ENCODE measurements at regions not wholly inside any gene's neighbourhood (a gene's known extent, or its start where the extent isn't known, plus 50 kb on each side); places are given as distances from the start of the nearest gene placed in this dataset.
"Not testable (repeated sequence)": the region's sequence is repeated elsewhere in the genome, so short reads cannot be mapped to it uniquely, and the experiment has no call there.

- TF ChIP-seq JUND (IDR thresholded peaks at IDR 0.05; ENCODE audit: low read depth): no peak
- no peak for DNase-seq (ENCODE audit: low read depth in 1 of 2, low spot score in 1 of 2)
- in situ Hi-C loops (cut with HindIII; ENCODE audit: low pct_unique_long_range_greater_than_20kb, low sequenced_read_pairs): no loop called here
Measured at GRCh38 chr3:26915208-26915607, 292.6 kb downstream of the LRRC3B start.

GRCh38 chr3:26920646-26921478, 298.3 kb downstream of the LRRC3B start:
- no peak for DNase-seq (ENCODE audit: low read depth in 1 of 2, low spot score in 1 of 2)
- in situ Hi-C loops (cut with HindIII; ENCODE audit: low pct_unique_long_range_greater_than_20kb, low sequenced_read_pairs): no loop called here
- no peak for TF ChIP-seq JUND (IDR thresholded peaks at IDR 0.05; ENCODE audit: low read depth)

GRCh38 chr3:26931896-26932295, 309.3 kb downstream of the LRRC3B start:
- no peak for DNase-seq (ENCODE audit: low read depth in 1 of 2, low spot score in 1 of 2)
- no peak for TF ChIP-seq JUND (IDR thresholded peaks at IDR 0.05; ENCODE audit: low read depth)
- in situ Hi-C loops (cut with HindIII; ENCODE audit: low pct_unique_long_range_greater_than_20kb, low sequenced_read_pairs): no loop called here

- in situ Hi-C loops (cut with HindIII; ENCODE audit: low pct_unique_long_range_greater_than_20kb, low sequenced_read_pairs): no loop called here
- DNase-seq (ENCODE audit: low read depth in 1 of 2, low spot score in 1 of 2): no peak
- TF ChIP-seq JUND (IDR thresholded peaks at IDR 0.05; ENCODE audit: low read depth): no peak
Measured at GRCh38 chr3:26932752-26933151, 310.2 kb downstream of the LRRC3B start.

GRCh38 chr3:26945480-26945879, 322.9 kb downstream of the LRRC3B start:
- in situ Hi-C loops (cut with HindIII; ENCODE audit: low pct_unique_long_range_greater_than_20kb, low sequenced_read_pairs); DNase-seq (ENCODE audit: low read depth in 1 of 2, low spot score in 1 of 2): not testable (repeated sequence)

GRCh38 chr3:26960382-26960781, 337.8 kb downstream of the LRRC3B start:
- no peak for TF ChIP-seq JUND (IDR thresholded peaks at IDR 0.05; ENCODE audit: low read depth)
- in situ Hi-C loops (cut with HindIII; ENCODE audit: low pct_unique_long_range_greater_than_20kb, low sequenced_read_pairs): no loop called here
- DNase-seq (ENCODE audit: low read depth in 1 of 2, low spot score in 1 of 2): no peak

- in situ Hi-C loops (cut with HindIII; ENCODE audit: low pct_unique_long_range_greater_than_20kb, low sequenced_read_pairs): no loop called here
- no peak for TF ChIP-seq JUND (IDR thresholded peaks at IDR 0.05; ENCODE audit: low read depth)
- DNase-seq (ENCODE audit: low read depth in 1 of 2, low spot score in 1 of 2): peak in 1 of 2 experiments; percentile 20
Measured at GRCh38 chr3:26962492-26963360, 340.2 kb downstream of the LRRC3B start.

- TF ChIP-seq JUND (IDR thresholded peaks at IDR 0.05; ENCODE audit: low read depth): no peak
- in situ Hi-C loops (cut with HindIII; ENCODE audit: low pct_unique_long_range_greater_than_20kb, low sequenced_read_pairs): no loop called here
Measured at GRCh38 chr3:26963361-26963743, 340.8 kb downstream of the LRRC3B start.

GRCh38 chr3:26964313-26964712, 341.7 kb downstream of the LRRC3B start:
- TF ChIP-seq JUND (IDR thresholded peaks at IDR 0.05; ENCODE audit: low read depth): no peak
- in situ Hi-C loops (cut with HindIII; ENCODE audit: low pct_unique_long_range_greater_than_20kb, low sequenced_read_pairs): no loop called here

More at GRCh38 chr3:26963361-26963743, 340.8 kb downstream of the LRRC3B start:
- DNase-seq (ENCODE audit: low read depth in 1 of 2, low spot score in 1 of 2): peak in 1 of 2 experiments; percentile 24

GRCh38 chr3:26964836-26965235, 342.3 kb downstream of the LRRC3B start:
- in situ Hi-C loops (cut with HindIII; ENCODE audit: low pct_unique_long_range_greater_than_20kb, low sequenced_read_pairs): no loop called here
- DNase-seq (ENCODE audit: low read depth in 1 of 2, low spot score in 1 of 2): no peak
- TF ChIP-seq JUND (IDR thresholded peaks at IDR 0.05; ENCODE audit: low read depth): no peak

More at GRCh38 chr3:26964313-26964712, 341.7 kb downstream of the LRRC3B start:
- no peak for DNase-seq (ENCODE audit: low read depth in 1 of 2, low spot score in 1 of 2)

GRCh38 chr3:26967501-26967900, 344.9 kb downstream of the LRRC3B start:
- DNase-seq (ENCODE audit: low read depth in 1 of 2, low spot score in 1 of 2): no peak
- in situ Hi-C loops (cut with HindIII; ENCODE audit: low pct_unique_long_range_greater_than_20kb, low sequenced_read_pairs): no loop called here
- TF ChIP-seq JUND (IDR thresholded peaks at IDR 0.05; ENCODE audit: low read depth): no peak

- no peak for TF ChIP-seq JUND (IDR thresholded peaks at IDR 0.05; ENCODE audit: low read depth)
- DNase-seq (ENCODE audit: low read depth in 1 of 2, low spot score in 1 of 2): no peak
Measured at GRCh38 chr3:26984416-26985390, 362.1 kb downstream of the LRRC3B start.

More at GRCh38 chr3:26984416-26985390, 362.1 kb downstream of the LRRC3B start:
- in situ Hi-C loops (cut with HindIII; ENCODE audit: low pct_unique_long_range_greater_than_20kb, low sequenced_read_pairs): no loop called here

All from T47D (cell line).